Right lung (tissue), 2 donors: ENCODE measurements at regions not wholly inside any gene's neighbourhood (a gene's known extent, or its start where the extent isn't known, plus 50 kb on each side); places are given as distances from the start of the nearest gene placed in this dataset.

Experiments used
- DNase-seq, 2 donors: peaks; one replicate each; pipeline ENCODE4 v3.0.0-alpha.2; 2013

DNA sequence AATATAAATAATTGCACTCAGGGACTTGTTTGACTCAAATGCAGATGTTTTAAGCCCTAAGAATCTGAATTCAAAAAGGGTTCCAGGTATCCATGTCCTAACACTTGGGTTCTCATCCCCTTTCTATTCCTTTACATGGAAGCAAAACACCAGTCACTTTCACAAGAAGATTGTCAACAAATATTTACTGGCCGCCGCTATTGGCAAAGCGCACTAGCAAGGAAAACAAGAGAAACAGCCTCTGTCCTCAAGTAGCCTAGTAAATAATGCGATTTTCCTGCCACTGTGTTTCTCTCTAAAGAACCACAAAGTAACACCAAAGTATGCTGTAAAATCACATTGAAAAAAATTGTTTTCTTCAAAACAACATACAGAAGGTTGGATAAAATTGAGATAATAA, 66.7 kb upstream of the EZH2 start:
- no peak for DNase-seq

DNA sequence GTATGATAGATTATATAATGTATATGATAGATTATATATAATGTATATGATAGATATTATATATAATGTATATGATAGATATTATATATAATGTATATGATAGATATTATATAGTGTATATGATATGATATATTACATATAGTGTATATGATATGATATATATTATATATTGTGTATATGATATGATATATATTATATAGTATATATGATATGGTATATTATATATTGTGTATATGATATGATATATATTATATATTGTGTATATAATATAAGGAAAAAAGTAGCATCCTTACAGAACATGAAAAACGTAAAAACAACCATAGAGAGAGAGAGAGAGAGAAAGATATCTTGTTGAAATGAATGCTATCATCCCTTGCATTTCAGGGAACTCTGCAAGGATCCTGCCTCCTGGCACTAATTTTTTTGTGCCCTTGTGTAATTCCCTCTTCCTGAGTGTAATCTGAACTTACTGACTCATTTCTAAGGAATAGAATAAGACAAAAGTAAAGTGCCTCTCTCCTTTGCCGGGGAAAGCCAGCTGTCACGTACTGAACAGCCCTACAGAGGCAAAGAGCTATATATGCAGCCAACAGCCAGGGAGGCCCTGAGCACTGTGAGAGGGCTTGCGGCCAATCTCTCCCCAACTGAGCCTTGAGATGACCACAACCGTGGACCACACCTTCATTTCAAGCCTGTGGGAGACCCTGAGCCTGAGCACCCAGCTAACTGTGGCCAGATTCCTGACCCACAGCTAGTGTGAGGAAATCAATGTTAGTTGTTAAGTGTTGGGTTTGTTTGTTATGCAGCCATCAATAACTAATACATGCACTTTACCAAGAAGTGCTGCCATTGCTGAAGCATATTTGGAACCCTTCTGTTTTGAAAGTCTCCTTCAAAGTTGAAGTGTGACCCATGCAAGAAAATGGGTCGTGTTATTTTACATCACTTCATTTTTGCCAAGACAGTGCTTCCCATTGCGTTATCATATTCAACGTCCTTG, 61.1 kb upstream of the EZH2 start:
- no peak for DNase-seq

DNA sequence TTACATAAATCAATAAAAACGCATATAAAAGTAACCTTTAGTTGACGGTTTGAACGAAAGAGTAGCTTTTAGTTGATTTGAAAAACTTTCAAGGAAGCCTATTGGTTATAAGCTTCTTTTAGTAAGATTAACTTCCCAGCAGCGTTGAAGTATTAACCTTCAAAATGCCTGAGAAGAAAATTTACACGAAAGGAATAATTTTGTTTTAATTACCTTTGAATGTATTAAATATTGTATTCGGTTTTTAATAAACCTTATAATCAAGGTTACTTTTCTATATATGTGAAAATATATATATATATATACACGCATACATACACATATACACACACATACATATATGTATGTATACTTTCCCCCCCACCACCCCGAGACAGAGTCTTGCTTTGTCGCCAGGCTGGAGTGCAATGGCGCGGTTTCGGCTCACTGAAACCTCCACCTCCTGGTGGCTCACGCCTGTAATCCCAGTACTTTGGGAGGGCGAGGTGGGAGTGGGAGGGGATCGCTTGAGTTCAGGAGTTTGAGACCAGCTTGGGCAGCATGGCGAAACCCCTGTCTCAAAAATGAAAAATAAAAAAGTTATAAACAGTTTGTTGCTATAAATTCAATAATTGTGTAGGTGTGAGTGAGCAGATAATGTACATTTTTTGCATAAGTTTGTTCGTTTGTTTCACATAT, 57.6 kb upstream of the EZH2 start:
- DNase-seq, result peak; percentile 45 to 64

DNA sequence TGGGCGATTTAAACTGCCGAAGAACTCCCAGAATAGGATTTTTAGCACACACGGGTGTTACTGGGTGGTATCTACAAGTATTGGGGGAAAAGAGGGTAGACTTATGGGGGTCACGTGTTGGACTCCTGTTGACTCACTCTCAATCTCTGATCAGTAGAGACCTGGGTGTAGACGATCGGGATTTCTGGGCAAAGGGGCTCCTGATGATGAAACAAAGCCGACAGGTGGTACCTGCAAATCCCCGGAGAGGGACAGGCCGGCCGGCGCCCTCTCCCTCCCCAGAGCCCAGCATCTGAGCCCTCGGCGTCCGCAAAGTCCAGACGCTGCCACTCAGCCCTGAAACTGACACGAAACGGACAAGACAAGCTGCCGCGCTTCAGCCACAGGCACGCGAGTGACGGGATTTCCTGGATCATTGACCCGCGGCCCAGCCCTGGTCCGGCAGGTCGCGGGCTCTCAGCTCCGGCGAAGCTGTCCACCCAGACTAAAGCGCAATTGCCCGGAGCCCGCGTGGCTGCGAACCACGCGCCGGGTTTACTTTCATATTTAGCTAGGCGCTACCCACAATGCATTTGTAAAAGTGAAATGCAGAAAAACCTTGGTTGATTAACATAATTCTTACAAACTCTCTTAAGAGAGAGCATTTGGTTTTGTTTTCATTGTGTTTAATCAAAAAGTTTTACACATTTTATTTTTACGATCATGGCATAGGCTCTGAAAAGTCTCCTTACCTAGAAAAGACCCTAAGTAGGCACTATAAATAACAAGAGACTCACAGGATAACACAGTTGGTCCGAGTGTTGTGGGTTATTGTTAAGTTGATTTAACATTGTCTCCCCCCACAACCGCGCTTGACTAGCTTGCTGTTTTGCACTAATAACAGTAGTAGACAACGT, 56.9 kb upstream of the EZH2 start:
- DNase-seq, result peak; percentile 87 to 89

DNA sequence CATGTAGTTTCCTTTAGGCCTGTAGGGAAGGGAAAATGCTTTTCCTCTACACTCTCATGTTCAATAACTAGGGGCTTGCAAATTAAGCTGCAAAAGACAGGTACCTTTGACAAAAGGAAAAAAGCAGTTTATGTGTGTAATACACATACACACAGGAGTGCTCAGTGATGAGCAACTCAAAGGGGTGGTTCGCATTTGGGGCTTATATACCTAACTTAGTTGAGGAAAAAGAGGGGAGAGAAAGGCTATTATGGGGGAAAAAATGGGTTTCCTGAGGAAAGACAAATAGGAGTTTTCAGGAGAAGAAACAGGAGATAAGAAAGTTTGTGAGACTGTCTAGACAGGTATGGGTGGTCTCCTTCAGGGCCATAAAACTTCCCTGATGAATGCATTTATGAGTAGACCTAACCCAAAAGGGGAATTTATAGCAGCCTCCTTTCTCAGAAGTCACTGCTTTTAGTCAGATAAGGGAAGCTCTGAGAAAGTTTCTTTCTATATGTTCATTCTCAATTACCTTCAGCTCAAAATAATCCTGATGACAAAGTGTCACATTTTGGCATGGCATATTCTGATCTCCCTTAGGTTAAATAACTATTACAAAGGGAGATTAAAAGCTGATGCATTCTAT, 55.2 kb upstream of the EZH2 start:
- no peak for DNase-seq

DNA sequence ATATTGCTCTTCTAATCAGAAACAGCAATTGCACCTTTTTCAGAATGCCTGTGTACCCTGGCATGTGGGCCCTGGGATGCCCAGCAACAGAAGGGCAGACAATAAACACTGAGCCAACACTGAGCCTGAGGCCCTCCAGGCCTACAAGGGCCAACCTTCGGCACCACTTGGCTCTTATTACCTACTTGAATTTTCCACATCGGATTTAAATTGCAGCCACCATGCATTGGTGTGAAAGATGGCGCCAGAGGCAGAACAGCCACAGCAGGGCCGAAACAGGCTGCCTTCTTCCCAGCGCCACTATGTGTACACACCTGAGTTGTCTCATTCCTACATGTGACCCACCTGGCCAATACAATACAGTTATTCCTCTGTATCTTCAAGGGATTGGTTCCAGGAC, 51.4 kb upstream of the EZH2 start:
- no peak for DNase-seq
